HFFc6 (cell line): ENCODE measurements at regions not wholly inside any gene's neighbourhood (a gene's known extent, or its start where the extent isn't known, plus 50 kb on each side); places are given as distances from the start of the nearest gene placed in this dataset.
"Not testable (repeated sequence)": the region's sequence is repeated elsewhere in the genome, so short reads cannot be mapped to it uniquely, and the experiment has no call there.

Experiments used
- DNase-seq: peaks from one replicate; pipeline ENCODE4 v3.0.0-alpha.2; 2018
- H3K27ac Mint-ChIP-seq: 2 replicates; pipeline ENCODE4 v1.8.0; 2020; ENCODE audit warnings: mild to moderate bottlenecking, mixed read lengths
- H3K27me3 Mint-ChIP-seq: 2 replicates; pipeline ENCODE4 v1.8.0; 2021; ENCODE audit warnings: mild to moderate bottlenecking, moderate library complexity, mixed read lengths; ENCODE audit not compliant: insufficient read depth
- H3K36me3 Mint-ChIP-seq: 2 replicates; pipeline ENCODE4 v1.8.0; 2021; ENCODE audit warnings: low read depth, mixed read lengths
- H3K4me1 Mint-ChIP-seq: 2 replicates; pipeline ENCODE4 v1.8.0; 2020; ENCODE audit warnings: low read depth, mixed read lengths
- H3K4me3 Mint-ChIP-seq: 2 replicates; pipeline ENCODE4 v1.8.0; 2020; ENCODE audit warnings: mild to moderate bottlenecking, moderate library complexity, mixed read lengths
- H3K9me3 Mint-ChIP-seq: 2 replicates; pipeline ENCODE4 v1.8.0; 2020; ENCODE audit warnings: mild to moderate bottlenecking, mixed read lengths
- CTCF ChIP-seq: fragments of 200-600 bp; sonication (generic); IDR thresholded peaks from 2 replicates; pipeline ENCODE4 v1.5.0; 2021; ENCODE audit warnings: antibody characterized with exemption, mild to moderate bottlenecking

- Mint-ChIP-seq H3K27me3 (no peaks in the 10 kb centered on the region), H3K4me1 (peaks cover 64% of the 10 kb centered on the region), H3K27ac (peak overlapping the region; percentile 64), H3K36me3 (no peaks in the 10 kb centered on the region), H3K9me3 (no peaks in the 10 kb centered on the region), H3K4me3 (peak overlapping the region; percentile 11)
- peak; percentile 12 for DNase-seq
- no peak for TF ChIP-seq CTCF
Observed at GRCh38 chr12:76943008-76943407, 64.2 kb upstream of the CSRP2 start.

- TF ChIP-seq CTCF, result no peak
- no peaks in the 10 kb centered on the region for H3K36me3 Mint-ChIP-seq
- peak overlapping the region; percentile 64 for H3K27ac Mint-ChIP-seq
- H3K4me3 Mint-ChIP-seq, result peak overlapping the region; percentile 11
- peak; percentile 66 for DNase-seq
- no peaks in the 10 kb centered on the region for H3K27me3 Mint-ChIP-seq
- no peaks in the 10 kb centered on the region for H3K9me3 Mint-ChIP-seq
- peaks cover 60% of the 10 kb centered on the region for H3K4me1 Mint-ChIP-seq
Observed at GRCh38 chr12:76942267-76942666, 63.4 kb upstream of the CSRP2 start.

- Mint-ChIP-seq H3K4me1 (peaks cover 46% of the 10 kb centered on the region), H3K9me3 (no peaks in the 10 kb centered on the region), H3K27ac (no peak overlapping the region), H3K27me3 (no peaks in the 10 kb centered on the region), H3K36me3 (no peaks in the 10 kb centered on the region), H3K4me3 (no peak overlapping the region)
- TF ChIP-seq CTCF, result no peak
- DNase-seq, result no peak
Observed at GRCh38 chr12:76940671-76941445, 62.0 kb upstream of the CSRP2 start.

GRCh38 chr12:76939701-76940100 lies 60.9 kb upstream of the CSRP2 start:
- Mint-ChIP-seq H3K4me1 (peaks cover 34% of the 10 kb centered on the region), H3K36me3 (no peaks in the 10 kb centered on the region)

GRCh38 chr12:76936275-76937193 lies 57.7 kb upstream of the CSRP2 start:
- no peaks in the 10 kb centered on the region for H3K9me3 Mint-ChIP-seq
- H3K36me3 Mint-ChIP-seq, result no peaks in the 10 kb centered on the region
- TF ChIP-seq CTCF, result no peak
- peaks cover 10% of the 10 kb centered on the region; the same call in 1 of the 2 replicates for H3K27me3 Mint-ChIP-seq
- DNase-seq, result no peak
- 0 out of 2 replicates have a peak, but pooled peaks cover 5% of the 10 kb centered on the region for H3K4me1 Mint-ChIP-seq
- no peak overlapping the region for H3K27ac Mint-ChIP-seq
- no peak overlapping the region for H3K4me3 Mint-ChIP-seq

More at GRCh38 chr12:76939701-76940100, 60.9 kb upstream of the CSRP2 start:
- DNase-seq, result no peak
- no peak overlapping the region for H3K4me3 Mint-ChIP-seq
- H3K27ac Mint-ChIP-seq, result no peak overlapping the region
- 0 out of 2 replicates have a peak, but pooled peaks cover 4% of the 10 kb centered on the region for H3K27me3 Mint-ChIP-seq
- H3K9me3 Mint-ChIP-seq, result no peaks in the 10 kb centered on the region
- no peak for TF ChIP-seq CTCF

- H3K4me1 Mint-ChIP-seq, H3K4me3 Mint-ChIP-seq, H3K9me3 Mint-ChIP-seq, H3K27ac Mint-ChIP-seq, DNase-seq, H3K36me3 Mint-ChIP-seq: not testable (repeated sequence)
- peaks cover 16% of the 10 kb centered on the region for H3K27me3 Mint-ChIP-seq
Observed at GRCh38 chr12:76933392-76933791, 54.6 kb upstream of the CSRP2 start.
